H1 (cell line): ENCODE measurements at regions not wholly inside any gene's neighbourhood (a gene's known extent, or its start where the extent isn't known, plus 50 kb on each side); places are given as distances from the start of the nearest gene placed in this dataset.

Experiments used
- CTCF ChIA-PET: fragments of 300-600 bp; sonication (Branson Sonifier 250); formaldehyde crosslinking; loops from one replicate; lab custom pipeline; 2021; ENCODE audit not compliant: partially characterized antibody; lab: Charles Lee
- POLR2A ChIA-PET: fragments of 300-600 bp; sonication (Branson Sonifier 250); formaldehyde crosslinking; loops from one replicate; lab custom pipeline; 2021; ENCODE audit warnings: inconsistent platforms; ENCODE audit not compliant: partially characterized antibody; lab: Charles Lee
- DNase-seq, 2 experiments: peaks; one replicate each; pipeline versions ENCODE4 v3.0.0 to v3.0.0-alpha.2; 2010 to 2022; ENCODE audit warnings: low spot score in 2 of 2, low read depth in 1 of 2, mixed read lengths in 1 of 2
- FAIRE-seq: peaks from 2 replicates; lab custom pipeline; 2011; peaks lifted over from hg19 to GRCh38; lab: Jason Lieb, UNC
- H2AFZ ChIP-seq: 2 replicates; pipeline ENCODE4 v1.8.1; 2012; ENCODE audit warnings: low read length, inconsistent platforms
- H2AK5ac ChIP-seq: 2 replicates; pipeline ENCODE4 v1.6.1; 2013; ENCODE audit warnings: low read depth, low read length
- H2BK120ac ChIP-seq: replicated peaks from 2 replicates; pipeline ENCODE3; 2013; ENCODE audit warnings: low read depth, low read length, inconsistent platforms
- H2BK12ac ChIP-seq: 2 replicates; pipeline ENCODE4 v1.6.1; 2013; ENCODE audit warnings: low read depth, low read length
- H2BK15ac ChIP-seq: 2 replicates; pipeline ENCODE4 v1.6.1; 2013; ENCODE audit warnings: low read length
- H2BK20ac ChIP-seq: 2 replicates; pipeline ENCODE4 v1.6.1; 2013; ENCODE audit warnings: low read length
- H2BK5ac ChIP-seq: 2 replicates; pipeline ENCODE4 v1.6.1; 2013; ENCODE audit warnings: low read depth, low read length
- H3K14ac ChIP-seq: 2 replicates; pipeline ENCODE4 v1.6.1; 2013; ENCODE audit warnings: inconsistent platforms; ENCODE audit not compliant: insufficient read length
- H3K18ac ChIP-seq: 2 replicates; pipeline ENCODE4 v1.6.1; 2013; ENCODE audit warnings: low read length; ENCODE audit errors: extremely low read depth
- H3K23ac ChIP-seq: 2 replicates; pipeline ENCODE4 v1.6.1; 2013; ENCODE audit warnings: inconsistent platforms; ENCODE audit not compliant: insufficient read length
- H3K23me2 ChIP-seq: 2 replicates; pipeline ENCODE4 v1.6.1; 2013; ENCODE audit warnings: low read depth, low read length
- H3K27ac ChIP-seq: 2 replicates; pipeline ENCODE4 v1.6.1; 2011; ENCODE audit warnings: low read depth, low read length, inconsistent platforms
- H3K27me3 ChIP-seq, 4 experiments: replicated peaks in 1 of 4; 1 replicate in 1 of 4; 2 replicates in 3 of 4; pipeline versions ENCODE4 v1.6.1 to v1.8.1; 2011 to 2013; ENCODE audit warnings: low read length in 3 of 4, mild to moderate bottlenecking in 3 of 4, inconsistent platforms in 2 of 4, mixed read lengths in 2 of 4, moderate library complexity in 1 of 4; ENCODE audit not compliant: control insufficient read depth in 3 of 4, insufficient read depth in 3 of 4; ENCODE audit errors: extremely low read depth in 1 of 4
- H3K36me3 ChIP-seq, 4 experiments: 2 replicates each; pipeline versions ENCODE4 v1.6.1 to v1.8.1; 2011 to 2013; ENCODE audit warnings: mild to moderate bottlenecking in 4 of 4, low read length in 3 of 4, moderate library complexity in 2 of 4, control low read depth in 1 of 4, inconsistent platforms in 1 of 4; ENCODE audit not compliant: insufficient read depth in 4 of 4, control insufficient read depth in 2 of 4
- H3K4ac ChIP-seq: replicated peaks from 2 replicates; pipeline ENCODE3; 2013; ENCODE audit warnings: low read length, low read depth, mixed read lengths, inconsistent platforms; ENCODE audit not compliant: insufficient read length
- H3K4me1 ChIP-seq, 4 experiments: replicated peaks in 1 of 4; 1 replicate in 1 of 4; 2 replicates in 3 of 4; pipeline versions ENCODE4 v1.6.1 to v1.8.1; 2011 to 2013; ENCODE audit warnings: low read length in 3 of 4, inconsistent platforms in 2 of 4, mixed read lengths in 1 of 4; ENCODE audit not compliant: insufficient read depth in 4 of 4, control insufficient read depth in 3 of 4
- H3K4me2 ChIP-seq, 2 experiments: 2 replicates each; pipeline versions ENCODE4 v1.6.1 to v1.8.1; 2011 to 2013; ENCODE audit warnings: low read depth in 2 of 2, low read length in 2 of 2, control low read depth in 1 of 2, inconsistent platforms in 1 of 2, mild to moderate bottlenecking in 1 of 2; ENCODE audit not compliant: insufficient read depth in 1 of 2
- H3K4me3 ChIP-seq, 4 experiments: fragments of 200-600, 300-600 bp in 1 of 4; sonication (generic), shearing (Covaris generic), sonication (Bioruptor Twin) in 1 of 4; 2 replicates each; pipeline versions ENCODE4 v1.5.1 to v1.8.1; 2011 to 2016; ENCODE audit warnings: low read length in 4 of 4, low read depth in 3 of 4, control low read depth in 2 of 4, inconsistent platforms in 2 of 4, mild to moderate bottlenecking in 2 of 4, mixed read lengths in 1 of 4, moderate library complexity in 1 of 4; ENCODE audit not compliant: insufficient read depth in 2 of 4; ENCODE audit errors: extremely low read depth in 1 of 4
- H3K56ac ChIP-seq: replicated peaks from 2 replicates; pipeline ENCODE3; 2013; ENCODE audit warnings: low read depth, mild to moderate bottlenecking, mixed read lengths, low read length, inconsistent platforms; ENCODE audit not compliant: insufficient read length
- H3K79me1 ChIP-seq: 2 replicates; pipeline ENCODE4 v1.6.1; 2013; ENCODE audit warnings: low read depth, low read length, control low read depth
- H3K79me2 ChIP-seq, 2 experiments: 2 replicates each; pipeline versions ENCODE4 v1.6.1 to v1.8.1; 2012 to 2013; ENCODE audit warnings: low read length in 2 of 2, mild to moderate bottlenecking in 2 of 2, inconsistent platforms in 1 of 2; ENCODE audit not compliant: insufficient read depth in 2 of 2, control insufficient read depth in 1 of 2
- H3K9ac ChIP-seq, 4 experiments: replicated peaks in 1 of 4; 1 replicate in 1 of 4; 2 replicates in 3 of 4; pipeline versions ENCODE4 v1.6.1 to v1.8.1; 2011 to 2013; ENCODE audit warnings: low read depth in 3 of 4, low read length in 3 of 4, control low read depth in 2 of 4, mild to moderate bottlenecking in 2 of 4, moderate library complexity in 2 of 4, inconsistent platforms in 1 of 4; ENCODE audit errors: extremely low read depth in 1 of 4
- H3K9me3 ChIP-seq, 2 experiments: 2 replicates each; pipeline versions ENCODE4 v1.6.1 to v1.8.1; 2012 to 2013; ENCODE audit warnings: mild to moderate bottlenecking in 2 of 2, moderate library complexity in 2 of 2, control low read depth in 1 of 2, inconsistent platforms in 1 of 2, low read depth in 1 of 2, low read length in 1 of 2, mixed read lengths in 1 of 2; ENCODE audit not compliant: insufficient read depth in 2 of 2
- H4K20me1 ChIP-seq, 2 experiments: replicated peaks in 1 of 2; 2 replicates each; pipeline versions ENCODE3 to v1.8.1; 2011 to 2013; ENCODE audit warnings: inconsistent platforms in 2 of 2, low read length in 2 of 2, mild to moderate bottlenecking in 1 of 2; ENCODE audit not compliant: insufficient read depth in 2 of 2, control insufficient read depth in 1 of 2
- H4K5ac ChIP-seq: 2 replicates; pipeline ENCODE4 v1.6.1; 2013; ENCODE audit warnings: low read length, low read depth, mixed read lengths, inconsistent platforms; ENCODE audit not compliant: insufficient read length
- H4K8ac ChIP-seq: 2 replicates; pipeline ENCODE4 v1.8.0; 2013; ENCODE audit warnings: mild to moderate bottlenecking, moderate library complexity, low read length, inconsistent platforms; ENCODE audit not compliant: insufficient read depth; ENCODE audit errors: extremely low read depth
- H4K91ac ChIP-seq: replicated peaks from 2 replicates; pipeline ENCODE3; 2013; ENCODE audit warnings: low read length, mixed read lengths, inconsistent platforms; ENCODE audit not compliant: insufficient read length
- GABPA ChIP-seq: IDR thresholded peaks from 2 replicates; pipeline ENCODE4 v1.6.1; 2011; ENCODE audit warnings: mild to moderate bottlenecking, low read length, moderate library complexity, borderline replicate concordance; ENCODE audit not compliant: insufficient read depth
- WGBS, 2 experiments: shearing (Covaris generic) in 1 of 2; methylation state at CpG; one replicate each; pipeline versions ENCODE4 v1.1.6 to v1.1.7; 2013 to 2015; ENCODE audit warnings: low lambda C conversion rate in 2 of 2, mixed read lengths in 2 of 2, inconsistent platforms in 1 of 2, low coverage in 1 of 2, missing lambda C conversion rate in 1 of 2; ENCODE audit not compliant: insufficient replicate concordance in 2 of 2, insufficient coverage in 1 of 2, insufficient read length in 1 of 2; ENCODE audit errors: extremely low coverage in 1 of 2, missing lambda C conversion rate in 1 of 2; 5-methylcytosine and 5-hydroxymethylcytosine counted together

DNA sequence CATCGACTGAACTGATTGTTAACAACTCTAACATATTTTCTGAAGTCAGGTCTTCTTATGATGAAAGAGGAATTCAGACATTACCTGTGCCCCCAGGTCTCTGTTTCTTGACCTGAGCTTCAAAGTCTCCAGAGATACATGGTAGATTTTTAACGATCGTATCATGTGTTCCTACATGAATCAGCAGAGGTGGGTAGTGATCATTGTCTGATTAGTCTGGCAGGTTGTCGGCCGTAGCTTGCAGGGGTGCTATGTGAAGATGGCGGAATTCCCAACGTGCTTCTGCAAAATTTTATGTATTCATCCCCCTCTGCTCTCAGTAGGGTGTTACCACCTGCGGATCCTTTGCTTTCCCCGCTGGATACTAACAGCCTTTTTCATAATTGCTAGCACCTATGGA, 581.9 kb downstream of the GATA3 start:
- Histone ChIP-seq H4K5ac (no peak overlapping the region), H3K14ac (no peak overlapping the region), H3K4me3 (no peak overlapping the region), H3K4me2 (no peak overlapping the region), H2BK15ac (no peak overlapping the region), H3K23ac (no peak overlapping the region), H4K20me1 (no peaks in the 10 kb centered on the region), H3K18ac (no peak overlapping the region), H2BK5ac (no peak overlapping the region), H3K4me1 (no peaks in the 10 kb centered on the region), H2BK12ac (no peak overlapping the region), H3K4ac (no peak overlapping the region), H3K9me3 (no peaks in the 10 kb centered on the region), H3K79me2 (no peaks in the 10 kb centered on the region), H2AFZ (no peak overlapping the region), H3K27me3 (peaks cover 0 to 1% (median 0%) of the 10 kb centered on the region in 4 experiments; a peak in 1 of 7 replicates), H2BK20ac (no peak overlapping the region), H3K79me1 (no peaks in the 10 kb centered on the region), H3K23me2 (no peaks in the 10 kb centered on the region), H4K8ac (no peak overlapping the region), H3K56ac (no peak overlapping the region), H3K9ac (no peak overlapping the region), H3K27ac (no peak overlapping the region), H4K91ac (no peak overlapping the region), H2AK5ac (no peak overlapping the region), H2BK120ac (no peak overlapping the region), H3K36me3 (no peaks in the 10 kb centered on the region)
- ChIA-PET POLR2A (no interaction called here), CTCF (no interaction called here)
- TF ChIP-seq GABPA: no peak
- FAIRE-seq: no peak
- no peak for DNase-seq
- WGBS, 2 experiments: 90% methylated on average over 9 of the region's 9 CpGs; no CpG with 5 or more reads in 1 of the 2 experiments
